Ishikawa (cell line): ENCODE measurements at regions not wholly inside any gene's neighbourhood (a gene's known extent, or its start where the extent isn't known, plus 50 kb on each side); places are given as distances from the start of the nearest gene placed in this dataset.

Experiments used
- CEBPB ChIP-seq: IDR thresholded peaks from 2 replicates; pipeline ENCODE4 v1.6.1; 2012
- CREB1 ChIP-seq: IDR thresholded peaks from 2 replicates; pipeline ENCODE4 v1.6.1; 2012; ENCODE audit warnings: low read depth
- EGR1 ChIP-seq: IDR thresholded peaks from 2 replicates; pipeline ENCODE4 v1.6.1; 2012
- EP300 ChIP-seq: IDR thresholded peaks from 2 replicates; pipeline ENCODE4 v1.6.1; 2012; ENCODE audit warnings: borderline replicate concordance
- FOXM1 ChIP-seq: IDR thresholded peaks from 2 replicates; pipeline ENCODE4 v1.6.1; 2012; ENCODE audit warnings: low read depth, borderline replicate concordance
- MAX ChIP-seq: IDR thresholded peaks from 2 replicates; pipeline ENCODE4 v1.6.1; 2012
- NFIC ChIP-seq: IDR thresholded peaks from 2 replicates; pipeline ENCODE4 v1.6.1; 2012
- RAD21 ChIP-seq: IDR thresholded peaks from 2 replicates; pipeline ENCODE4 v1.6.1; 2012; ENCODE audit warnings: low read depth
- REST ChIP-seq: IDR thresholded peaks from 2 replicates; pipeline ENCODE4 v1.6.1; 2012; ENCODE audit warnings: low read depth, mild to moderate bottlenecking
- TAF1 ChIP-seq: IDR thresholded peaks from 2 replicates; pipeline ENCODE4 v1.6.1; 2012; ENCODE audit warnings: low read depth, mild to moderate bottlenecking
- TCF12 ChIP-seq: IDR thresholded peaks from 2 replicates; pipeline ENCODE4 v1.6.1; 2012; ENCODE audit warnings: low read depth
- TEAD4 ChIP-seq: IDR thresholded peaks from 2 replicates; pipeline ENCODE4 v1.6.1; 2012
- USF1 ChIP-seq: IDR thresholded peaks from 2 replicates; pipeline ENCODE4 v1.6.1; 2012
- YY1 ChIP-seq: IDR thresholded peaks from 2 replicates; pipeline ENCODE4 v1.6.1; 2012; ENCODE audit warnings: low read depth
- ZBTB7A ChIP-seq: IDR thresholded peaks from 2 replicates; pipeline ENCODE4 v1.6.1; 2012; ENCODE audit warnings: low read depth

GRCh38 chr4:126758493-126758892 is 874.3 kb upstream of the INTU start:
- TF ChIP-seq RAD21 = no peak
- TF ChIP-seq TAF1 = no peak
- no peak for TF ChIP-seq NFIC
- TF ChIP-seq CEBPB = no peak
- TF ChIP-seq EP300 = no peak

GRCh38 chr4:126761947-126762662 is 870.7 kb upstream of the INTU start:
- TF ChIP-seq ZBTB7A (no peak), USF1 (no peak), TAF1 (no peak), TEAD4 (no peak), EP300 (no peak), REST (no peak), TCF12 (no peak), NFIC (no peak), FOXM1 (no peak), CREB1 (no peak), MAX (no peak), YY1 (no peak), EGR1 (no peak), RAD21 (no peak), CEBPB (no peak)

GRCh38 chr4:126762663-126763247 is 870.0 kb upstream of the INTU start:
- TF ChIP-seq TCF12 (no peak), ZBTB7A (no peak), CEBPB (no peak), FOXM1 (no peak), CREB1 (no peak), EGR1 (no peak), EP300 (no peak), TAF1 (no peak), TEAD4 (no peak), YY1 (no peak), REST (no peak), MAX (no peak), RAD21 (no peak), NFIC (no peak), USF1 (no peak)

- TF ChIP-seq RAD21 (no peak), MAX (no peak), USF1 (no peak), ZBTB7A (no peak), EGR1 (no peak), TAF1 (no peak), CREB1 (no peak), TCF12 (no peak), CEBPB (no peak), REST (no peak), NFIC (no peak), FOXM1 (no peak), YY1 (no peak), EP300 (no peak), TEAD4 (no peak)
These were observed 866.5 kb upstream of the INTU start for GRCh38 chr4:126766241-126766640.
